ENCODE measurements at regions not wholly inside any gene's neighbourhood (a gene's known extent, or its start where the extent isn't known, plus 50 kb on each side); places are given as distances from the start of the nearest gene placed in this dataset.
A peak's percentile ranks its signal among the peaks of the same experiment; 100 is the strongest.

DNA sequence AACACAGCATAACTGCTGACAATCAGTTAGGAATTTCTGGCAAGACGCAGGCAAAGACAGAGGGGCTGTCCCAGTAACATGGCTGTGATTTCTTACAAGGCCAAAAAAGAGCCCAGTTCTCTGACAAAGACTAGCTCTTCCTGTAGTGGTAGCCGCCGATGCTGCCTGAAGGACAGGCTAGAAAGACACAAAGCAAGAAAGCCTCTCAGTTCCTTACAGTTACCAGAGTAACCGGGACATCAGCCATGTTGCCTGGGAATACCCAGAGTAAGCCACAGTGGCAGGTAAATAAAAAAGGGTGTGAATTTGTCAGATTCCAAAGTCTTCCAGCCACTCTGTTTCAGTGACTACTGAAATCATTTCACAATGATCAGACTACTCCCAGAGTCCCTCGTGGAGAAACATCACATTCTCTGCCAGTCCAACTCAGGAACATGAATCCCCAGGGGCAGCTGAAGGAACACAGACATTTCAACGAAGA is 493.6 kb upstream of the ADAMTS9 start:
- TF ChIP-seq POLR2A (IDR thresholded peaks at IDR 0.05) (no peak), CTCF (IDR thresholded peaks at IDR 0.05) (no peak)
- peak in 1 of 2 donors; percentile 50 for DNase-seq (ENCODE audit: low spot score in 2 of 2)
- WGBS, 2 donors, result 45 to 48% methylated on average over 6 of the region's 6 CpGs
- intact Hi-C loops (cut with DNase I; ENCODE audit: low total_unique reads), result no loop called here
- no peak overlapping the region for H3K4me3 ChIP-seq (ENCODE audit: low read depth, poor library complexity, severe bottlenecking)

DNA sequence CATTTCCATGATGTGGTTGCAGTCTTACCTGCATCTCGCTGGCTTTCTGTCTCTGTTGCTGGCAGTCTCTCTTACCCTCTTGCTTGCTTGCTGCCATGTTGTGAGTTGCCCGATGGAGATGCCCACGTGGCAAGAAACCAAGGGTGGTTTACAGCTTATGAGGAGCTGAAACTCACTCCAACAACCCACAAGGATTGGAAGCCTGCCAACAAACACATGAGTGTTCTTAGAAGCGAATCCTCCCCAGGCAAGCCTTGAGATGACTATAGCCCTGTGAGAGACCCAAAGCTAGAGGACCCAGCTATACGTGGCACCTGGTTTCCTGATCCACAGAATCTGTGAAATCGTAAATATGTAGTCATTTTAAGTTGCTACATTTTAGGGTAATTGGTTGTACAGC is 490.9 kb upstream of the ADAMTS9 start:
- TF ChIP-seq POLR2A (IDR thresholded peaks at IDR 0.05), result no peak
- TF ChIP-seq CTCF (IDR thresholded peaks at IDR 0.05), result no peak
- intact Hi-C loops (cut with DNase I; ENCODE audit: low total_unique reads), result no loop called here
- no peak for DNase-seq (ENCODE audit: low spot score in 2 of 2)
- H3K4me3 ChIP-seq (ENCODE audit: low read depth, poor library complexity, severe bottlenecking), result no peak overlapping the region
- WGBS, 2 donors, result 71 to 76% methylated on average over 6 of the region's 6 CpGs

GRCh38 chr3:65177960-65178376 is 490.2 kb upstream of the ADAMTS9 start:
- 17 to 63% methylated on average over 1 of the region's 1 CpG for WGBS, 2 donors
- TF ChIP-seq CTCF (IDR thresholded peaks at IDR 0.05) (no peak), POLR2A (IDR thresholded peaks at IDR 0.05) (no peak)
- DNase-seq (ENCODE audit: low spot score in 2 of 2), result no peak

DNA sequence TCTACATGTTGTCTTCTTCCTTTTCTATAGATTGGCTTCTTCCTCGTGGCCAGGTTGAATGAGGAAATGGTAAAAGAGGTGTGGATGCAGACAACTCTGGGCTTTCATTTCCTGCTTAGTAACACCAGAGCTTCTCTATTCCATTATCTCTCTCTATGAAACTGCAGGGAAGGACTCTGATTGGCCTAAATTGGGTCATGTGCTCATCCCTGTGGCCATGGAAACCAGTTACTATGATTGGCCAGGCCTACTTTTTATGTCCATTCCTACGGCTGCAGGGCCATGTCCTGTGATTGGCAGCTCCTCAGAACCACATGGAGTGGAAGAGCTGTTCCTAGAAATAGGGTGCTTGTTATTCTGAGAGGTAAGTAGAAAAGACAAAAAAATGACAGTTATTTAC is 486.9 kb upstream of the ADAMTS9 start:
- H3K4me3 ChIP-seq (ENCODE audit: low read depth, poor library complexity, severe bottlenecking), result no peak overlapping the region
- 60 to 84% methylated on average over 2 of the region's 2 CpGs for WGBS, 2 donors
- DNase-seq (ENCODE audit: low spot score in 2 of 2), result no peak
- no peak for TF ChIP-seq CTCF (IDR thresholded peaks at IDR 0.05)
- TF ChIP-seq POLR2A (IDR thresholded peaks at IDR 0.05), result no peak
- intact Hi-C loops (cut with DNase I; ENCODE audit: low total_unique reads), result no loop called here

More at GRCh38 chr3:65177960-65178376, 490.2 kb upstream of the ADAMTS9 start:
- no peak overlapping the region for H3K4me3 ChIP-seq (ENCODE audit: low read depth, poor library complexity, severe bottlenecking)
- intact Hi-C loops (cut with DNase I; ENCODE audit: low total_unique reads), result no loop called here

DNA sequence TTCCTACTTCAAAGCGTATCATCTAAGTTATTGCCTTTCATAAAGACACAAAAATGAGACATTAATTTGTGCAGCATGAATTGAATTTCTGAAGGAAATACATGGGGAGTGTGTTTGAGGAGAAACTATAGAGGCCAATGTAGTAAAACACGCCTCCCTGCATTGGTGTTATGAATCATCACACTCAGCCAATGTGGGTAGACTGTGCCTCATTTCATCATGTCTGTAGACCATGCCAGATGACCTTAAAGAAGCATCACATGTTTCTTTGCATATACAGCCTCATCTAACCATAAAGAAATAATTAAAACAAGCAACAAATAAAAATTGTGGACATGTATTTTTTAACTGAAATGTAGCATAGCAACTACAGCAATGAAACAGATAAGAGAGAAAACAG is 486.0 kb upstream of the ADAMTS9 start:
- TF ChIP-seq CTCF (IDR thresholded peaks at IDR 0.05) (no peak), POLR2A (IDR thresholded peaks at IDR 0.05) (no peak)
- DNase-seq (ENCODE audit: low spot score in 2 of 2), result no peak
- no peak overlapping the region for H3K4me3 ChIP-seq (ENCODE audit: low read depth, poor library complexity, severe bottlenecking)
- 70 to 93% methylated on average over 2 of the region's 2 CpGs for WGBS, 2 donors
- intact Hi-C loops (cut with DNase I; ENCODE audit: low total_unique reads), result no loop called here

- TF ChIP-seq CTCF (IDR thresholded peaks at IDR 0.05) (no peak), POLR2A (IDR thresholded peaks at IDR 0.05) (no peak)
- no peak overlapping the region for H3K4me3 ChIP-seq (ENCODE audit: low read depth, poor library complexity, severe bottlenecking)
- 66 to 88% methylated on average over 5 of the region's 5 CpGs for WGBS, 2 donors
- intact Hi-C loops (cut with DNase I; ENCODE audit: low total_unique reads), result no loop called here
- no peak for DNase-seq (ENCODE audit: low spot score in 2 of 2)
These were observed 484.4 kb upstream of the ADAMTS9 start for GRCh38 chr3:65172209-65172608.
